ENCODE measurements at regions not wholly inside any gene's neighbourhood (a gene's known extent, or its start where the extent isn't known, plus 50 kb on each side); places are given as distances from the start of the nearest gene placed in this dataset.

GRCh38 chr2:221107424-221107823 is 464.7 kb downstream of the EPHA4 start:
- no peak for DNase-seq (ENCODE audit: insufficient read length, low spot score, missing footprints)
- Histone ChIP-seq H3K36me3 (ENCODE audit: insufficient read depth, low read length) (no peaks in the 10 kb centered on the region), H3K27ac (ENCODE audit: low read depth, low read length) (no peak overlapping the region), H2AFZ (ENCODE audit: low read length) (no peak overlapping the region), H3K4me2 (ENCODE audit: insufficient read depth, low read length) (no peak overlapping the region), H3K79me2 (ENCODE audit: insufficient read depth, low read length) (no peaks in the 10 kb centered on the region), H3K4me1 (ENCODE audit: insufficient read depth, low read length) (no peaks in the 10 kb centered on the region), H3K4me3 (ENCODE audit: insufficient read depth, low read length) (no peak overlapping the region), H3K27me3 (ENCODE audit: insufficient read depth, low read length) (no peaks in the 10 kb centered on the region), H4K20me1 (ENCODE audit: insufficient read depth, low read length) (no peaks in the 10 kb centered on the region), H3K9me3 (ENCODE audit: low read depth, low read length) (peaks cover 3% of the 10 kb centered on the region)
- TF ChIP-seq CTCF (IDR thresholded peaks at IDR 0.05; ENCODE audit: extremely low read depth, low read depth, low read length) = no peak

- no peak overlapping the region for H3K4me2 ChIP-seq (ENCODE audit: insufficient read depth, low read length)
- no peak overlapping the region for H3K27ac ChIP-seq (ENCODE audit: low read depth, low read length)
- no peak overlapping the region for H3K4me3 ChIP-seq (ENCODE audit: insufficient read depth, low read length)
- no peaks in the 10 kb centered on the region for H4K20me1 ChIP-seq (ENCODE audit: insufficient read depth, low read length)
- H2AFZ ChIP-seq (ENCODE audit: low read length) = no peak overlapping the region
- peaks cover 3% of the 10 kb centered on the region for H3K9me3 ChIP-seq (ENCODE audit: low read depth, low read length)
- H3K27me3 ChIP-seq (ENCODE audit: insufficient read depth, low read length) = no peaks in the 10 kb centered on the region
- no peaks in the 10 kb centered on the region for H3K4me1 ChIP-seq (ENCODE audit: insufficient read depth, low read length)
- no peaks in the 10 kb centered on the region for H3K79me2 ChIP-seq (ENCODE audit: insufficient read depth, low read length)
- DNase-seq (ENCODE audit: insufficient read length, low spot score, missing footprints) = no peak
- no peaks in the 10 kb centered on the region for H3K36me3 ChIP-seq (ENCODE audit: insufficient read depth, low read length)
- TF ChIP-seq CTCF (IDR thresholded peaks at IDR 0.05; ENCODE audit: extremely low read depth, low read depth, low read length) = no peak
Measured at GRCh38 chr2:221109552-221109951, 462.6 kb downstream of the EPHA4 start.

- no peak for TF ChIP-seq CTCF (IDR thresholded peaks at IDR 0.05; ENCODE audit: extremely low read depth, low read depth, low read length)
- Histone ChIP-seq H2AFZ (ENCODE audit: low read length) (no peak overlapping the region), H3K36me3 (ENCODE audit: insufficient read depth, low read length) (no peaks in the 10 kb centered on the region), H4K20me1 (ENCODE audit: insufficient read depth, low read length) (no peaks in the 10 kb centered on the region), H3K4me3 (ENCODE audit: insufficient read depth, low read length) (no peak overlapping the region), H3K4me2 (ENCODE audit: insufficient read depth, low read length) (no peak overlapping the region), H3K27ac (ENCODE audit: low read depth, low read length) (no peak overlapping the region), H3K79me2 (ENCODE audit: insufficient read depth, low read length) (no peaks in the 10 kb centered on the region), H3K4me1 (ENCODE audit: insufficient read depth, low read length) (no peaks in the 10 kb centered on the region), H3K27me3 (ENCODE audit: insufficient read depth, low read length) (no peaks in the 10 kb centered on the region), H3K9me3 (ENCODE audit: low read depth, low read length) (peaks cover 3% of the 10 kb centered on the region)
- DNase-seq (ENCODE audit: insufficient read length, low spot score, missing footprints) = no peak
Measured at GRCh38 chr2:221111739-221112138, 460.4 kb downstream of the EPHA4 start.

GRCh38 chr2:221112744-221113143 is 459.4 kb downstream of the EPHA4 start:
- no peak overlapping the region for H3K27ac ChIP-seq (ENCODE audit: low read depth, low read length)
- no peaks in the 10 kb centered on the region for H3K36me3 ChIP-seq (ENCODE audit: insufficient read depth, low read length)
- H2AFZ ChIP-seq (ENCODE audit: low read length) = no peak overlapping the region
- no peaks in the 10 kb centered on the region for H4K20me1 ChIP-seq (ENCODE audit: insufficient read depth, low read length)
- H3K4me3 ChIP-seq (ENCODE audit: insufficient read depth, low read length) = no peak overlapping the region
- H3K4me1 ChIP-seq (ENCODE audit: insufficient read depth, low read length) = no peaks in the 10 kb centered on the region
- peaks cover 3% of the 10 kb centered on the region for H3K9me3 ChIP-seq (ENCODE audit: low read depth, low read length)
- no peak for TF ChIP-seq CTCF (IDR thresholded peaks at IDR 0.05; ENCODE audit: extremely low read depth, low read depth, low read length)
- no peak for DNase-seq (ENCODE audit: insufficient read length, low spot score, missing footprints)
- H3K4me2 ChIP-seq (ENCODE audit: insufficient read depth, low read length) = no peak overlapping the region
- H3K79me2 ChIP-seq (ENCODE audit: insufficient read depth, low read length) = no peaks in the 10 kb centered on the region
- H3K27me3 ChIP-seq (ENCODE audit: insufficient read depth, low read length) = no peaks in the 10 kb centered on the region
